NCI-H460 (cell line): ENCODE measurements at regions not wholly inside any gene's neighbourhood (a gene's known extent, or its start where the extent isn't known, plus 50 kb on each side); places are given as distances from the start of the nearest gene placed in this dataset.
A peak's percentile ranks its signal among the peaks of the same experiment; 100 is the strongest.
"Not testable (repeated sequence)": the region's sequence is repeated elsewhere in the genome, so short reads cannot be mapped to it uniquely, and the experiment has no call there.

Experiments
- DNase-seq: peaks from one replicate; pipeline ENCODE4 v3.0.0-alpha.2; 2016; ENCODE audit warnings: low read depth; ENCODE audit errors: extremely low read depth

GRCh38 chr13:107928762-107929161, 286.6 kb downstream of the LIG4 start:
- no peak for DNase-seq

- no peak for DNase-seq
Measured at GRCh38 chr13:107927557-107927956, 287.8 kb downstream of the LIG4 start.

DNA sequence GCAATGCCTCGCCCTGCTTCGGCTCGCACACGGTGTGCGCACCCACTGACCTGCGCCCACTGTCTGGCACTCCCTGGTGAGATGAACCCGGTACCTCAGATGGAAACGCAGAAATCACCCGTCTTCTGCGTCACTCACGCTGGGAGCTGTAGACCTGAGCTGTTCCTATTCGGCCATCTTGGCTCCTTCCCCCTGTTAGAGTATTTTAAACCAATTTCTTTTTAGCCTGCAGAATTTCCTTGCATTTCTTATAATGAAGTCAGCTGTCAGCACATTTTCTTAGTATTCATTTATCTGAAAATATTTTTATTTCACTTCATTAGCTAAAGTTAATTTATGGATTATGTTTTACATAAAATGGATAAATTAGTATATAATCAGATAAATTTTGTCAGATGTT, 288.8 kb downstream of the LIG4 start:
- DNase-seq: not testable (repeated sequence)

GRCh38 chr13:107916902-107917301, 298.4 kb downstream of the LIG4 start:
- not testable (repeated sequence) for DNase-seq

GRCh38 chr13:107912745-107913144, 302.6 kb downstream of the LIG4 start:
- no peak for DNase-seq

- DNase-seq: no peak
Measured at GRCh38 chr13:107907065-107907805, 308.1 kb downstream of the LIG4 start.

DNA sequence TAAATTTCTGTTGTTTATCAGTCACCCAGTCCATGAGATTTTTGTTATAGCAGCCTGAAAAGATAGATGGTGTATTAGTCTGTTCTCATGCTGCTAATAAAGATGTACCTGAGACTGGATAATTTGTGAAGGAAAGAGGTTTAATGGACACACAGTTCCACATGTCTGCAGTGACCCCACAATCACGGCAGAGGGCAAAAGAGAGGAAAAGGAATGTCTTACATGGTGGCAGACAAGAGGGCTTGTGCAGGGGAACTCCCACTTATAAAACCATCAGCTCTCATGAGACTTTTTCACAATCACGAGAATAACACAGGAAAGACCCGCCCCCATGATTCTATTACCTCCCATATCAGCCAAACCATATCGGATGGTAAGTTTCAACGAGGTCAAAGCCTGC, 309.2 kb downstream of the LIG4 start:
- DNase-seq: no peak

DNA sequence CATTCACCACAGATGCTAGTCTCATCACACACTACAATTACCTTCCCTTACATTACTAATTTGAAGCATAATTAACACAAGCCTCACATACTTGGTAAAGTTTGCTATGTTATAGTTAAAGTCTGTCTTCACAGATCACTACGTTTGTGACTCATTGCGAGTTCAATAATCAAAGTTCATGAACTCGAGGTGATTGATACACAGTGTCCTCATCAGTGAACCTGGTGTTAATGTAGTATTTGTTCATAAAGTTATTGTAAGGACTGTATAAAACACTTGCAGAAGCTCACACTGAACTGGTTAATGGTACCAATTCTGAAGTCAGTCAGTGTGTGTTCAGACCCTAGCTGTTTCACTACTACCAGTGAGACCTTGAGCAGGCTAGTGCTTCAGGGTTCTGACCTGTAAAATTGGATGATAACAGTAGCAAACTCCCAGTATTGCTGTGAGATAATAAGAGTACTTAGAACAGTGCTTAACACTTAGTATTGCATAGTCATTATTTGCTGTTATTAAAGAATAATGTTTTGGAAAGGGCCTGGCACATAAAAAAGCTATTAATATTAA, 313.3 kb downstream of the LIG4 start:
- DNase-seq: no peak

DNA sequence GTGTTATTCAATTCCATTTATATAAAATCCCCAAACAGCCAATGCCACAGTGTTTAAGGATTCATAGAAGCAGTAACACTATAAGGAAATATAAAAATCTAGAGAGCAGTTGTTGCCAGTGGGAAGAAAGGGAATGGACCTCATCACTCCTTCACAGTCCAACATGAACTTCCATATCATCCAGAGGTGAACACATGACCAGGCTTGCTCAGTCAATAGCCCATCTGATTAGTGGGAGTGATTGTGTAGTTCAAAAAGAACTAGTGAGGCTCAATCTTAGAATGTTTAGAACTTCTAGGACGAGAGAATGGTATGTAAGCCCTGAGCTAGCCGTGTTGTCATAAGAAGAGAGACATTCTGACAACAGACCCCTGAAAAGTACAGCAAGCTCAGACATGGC, 314.1 kb downstream of the LIG4 start:
- DNase-seq: no peak

GRCh38 chr13:107900775-107901174, 314.6 kb downstream of the LIG4 start:
- DNase-seq: no peak

DNA sequence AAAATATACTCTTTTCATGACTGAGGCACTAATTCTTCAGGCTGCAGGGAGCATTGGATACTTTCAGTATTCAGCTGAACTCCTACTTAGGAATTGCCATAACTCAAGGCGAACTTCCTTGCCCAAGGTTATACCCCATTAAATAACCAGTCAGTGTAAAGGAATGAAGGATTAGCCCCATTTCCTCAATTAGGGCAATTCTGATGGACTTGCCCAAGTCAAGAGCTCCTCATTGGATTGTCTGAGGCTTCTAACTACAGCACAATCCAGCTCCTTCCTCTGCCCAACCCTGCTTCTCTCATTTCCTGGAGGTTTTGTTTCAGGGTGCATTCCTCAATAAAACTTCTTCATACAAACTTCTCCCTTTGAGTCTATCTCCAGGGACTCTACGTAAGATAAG, 329.2 kb downstream of the LIG4 start:
- DNase-seq: no peak

DNA sequence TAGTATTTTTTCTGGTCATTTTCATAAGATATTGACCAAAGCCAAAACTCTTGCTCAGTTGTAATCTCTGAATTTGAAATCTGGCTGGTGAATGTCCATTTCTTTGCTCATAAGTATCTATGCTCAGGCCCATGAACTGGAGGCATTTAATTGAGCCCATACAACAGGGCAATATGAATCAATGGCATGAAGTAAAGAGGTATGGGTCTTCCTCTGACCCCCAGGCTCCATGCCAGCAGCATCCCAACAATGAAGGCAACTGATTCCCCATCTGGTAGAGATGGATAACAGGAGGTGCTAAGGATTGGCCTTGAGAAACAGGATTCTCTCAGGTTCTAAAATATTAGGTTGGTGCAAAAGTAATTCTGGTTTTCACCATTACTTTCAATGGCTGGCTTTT, 330.8 kb downstream of the LIG4 start:
- no peak for DNase-seq

GRCh38 chr13:107883561-107884175, 331.7 kb downstream of the LIG4 start:
- DNase-seq: no peak

DNA sequence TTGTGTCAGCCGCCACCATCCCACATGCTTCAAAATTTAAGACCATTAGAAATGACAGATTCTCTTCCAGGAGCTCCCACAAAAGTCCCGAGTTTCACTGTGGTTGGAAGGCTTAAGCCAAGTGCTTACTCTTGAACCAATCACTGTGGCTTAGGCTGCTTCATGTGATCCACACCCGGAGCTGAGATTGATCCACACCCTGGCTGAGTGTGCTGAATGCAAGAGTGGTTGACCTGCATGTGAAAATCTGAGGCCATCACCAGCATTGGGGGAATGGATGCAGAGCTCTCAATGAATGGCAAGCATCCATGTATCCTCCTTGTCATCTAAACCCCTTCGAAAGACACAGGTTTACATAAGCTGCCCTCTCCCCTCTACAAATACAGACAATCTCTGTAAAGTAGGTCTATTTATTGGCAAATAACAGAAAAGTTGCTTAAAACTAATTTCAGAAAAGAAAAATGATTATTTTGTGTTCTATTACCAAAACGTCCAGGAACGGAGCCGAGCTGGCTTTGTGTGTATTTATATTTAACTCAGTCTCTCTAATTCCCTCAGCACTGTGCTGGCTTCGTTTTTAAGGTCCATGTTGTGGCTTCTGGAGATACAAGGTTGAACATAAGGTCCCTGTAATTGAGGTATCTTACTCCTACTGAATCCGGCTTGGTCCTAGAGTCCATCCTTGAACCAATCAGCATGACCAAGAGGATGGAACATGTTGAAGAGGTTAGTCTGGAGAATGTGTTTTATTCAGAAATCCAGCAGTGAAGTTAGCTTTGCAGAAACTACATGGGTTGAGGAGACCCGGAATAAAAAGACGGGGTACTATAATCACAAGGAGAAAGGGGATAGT, 332.4 kb downstream of the LIG4 start:
- DNase-seq: no peak

DNA sequence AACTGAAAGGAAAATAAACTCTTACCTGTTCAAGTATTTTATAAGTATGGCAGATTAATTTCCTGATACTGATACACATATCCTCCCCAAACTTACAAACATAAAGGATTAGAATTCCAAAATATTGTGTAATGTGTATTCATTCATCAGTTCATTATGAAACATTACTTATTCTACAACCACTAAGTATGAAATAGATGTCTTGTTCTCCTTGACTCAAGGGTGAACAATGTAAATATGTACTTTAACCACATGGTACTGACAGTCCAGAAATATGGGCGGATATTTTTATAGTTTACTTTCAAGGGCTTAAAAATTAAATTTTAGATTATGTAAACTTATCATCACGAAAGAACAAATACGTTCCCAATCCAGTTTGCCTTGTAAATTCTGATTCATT, 334.0 kb downstream of the LIG4 start:
- DNase-seq: no peak

DNA sequence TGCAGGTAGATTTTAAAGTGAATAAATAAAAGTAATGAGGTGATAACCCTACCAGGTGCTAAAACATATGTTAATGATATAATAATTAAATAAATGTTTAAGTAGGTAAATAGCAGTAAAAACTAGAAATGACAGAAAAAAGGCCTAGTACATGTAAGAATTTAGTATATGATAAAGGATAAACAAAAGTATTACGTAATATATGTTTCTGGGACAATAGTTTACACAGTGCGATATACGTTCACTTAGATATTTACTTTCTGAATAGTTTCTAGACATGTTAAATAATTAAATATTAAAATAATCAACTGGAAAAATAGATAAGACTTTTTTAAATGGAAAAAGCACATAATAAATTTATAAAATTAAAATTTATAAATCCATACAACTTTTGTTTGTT, 340.9 kb downstream of the LIG4 start:
- DNase-seq: no peak

- DNase-seq: no peak
Measured at GRCh38 chr13:107873926-107874325, 341.4 kb downstream of the LIG4 start.

- no peak for DNase-seq
Measured at GRCh38 chr13:107870400-107870799, 344.9 kb downstream of the LIG4 start.

GRCh38 chr13:107867701-107868661, 347.4 kb downstream of the LIG4 start:
- peak; percentile 65 for DNase-seq

GRCh38 chr13:107866941-107867623, 348.3 kb downstream of the LIG4 start:
- no peak for DNase-seq
